ENCODE measurements at regions not wholly inside any gene's neighbourhood (a gene's known extent, or its start where the extent isn't known, plus 50 kb on each side); places are given as distances from the start of the nearest gene placed in this dataset.
A peak's percentile ranks its signal among the peaks of the same experiment; 100 is the strongest.

DNA sequence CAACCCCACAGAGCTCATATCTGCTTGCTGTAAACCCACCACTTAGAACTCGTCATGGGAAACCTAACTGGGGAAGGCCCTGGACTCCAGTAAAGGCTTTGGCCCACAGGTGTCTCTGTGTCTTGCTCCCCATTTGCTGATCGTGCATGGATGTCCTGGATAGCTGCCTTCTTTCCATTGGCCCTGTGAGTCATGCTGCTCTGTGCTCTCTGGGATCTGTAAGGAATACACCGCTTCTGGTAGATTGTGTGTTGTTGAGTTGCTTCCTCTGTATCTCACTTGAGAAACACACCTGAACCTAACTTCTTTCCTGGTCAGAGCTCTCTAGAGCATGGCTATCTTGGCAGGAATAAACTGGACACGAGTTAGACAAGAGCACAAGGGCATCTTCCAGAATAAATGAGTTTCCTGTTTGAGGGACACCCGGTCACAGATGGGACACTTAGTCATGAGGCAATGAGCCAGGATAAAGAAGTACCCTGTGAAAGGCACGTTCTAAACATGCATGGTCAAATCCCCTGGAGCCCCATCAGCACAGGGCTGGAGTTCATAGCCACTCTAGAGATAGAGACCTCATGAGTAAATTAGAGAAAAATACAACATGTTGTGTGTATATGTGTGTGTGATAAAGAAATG lies 99.6 kb upstream of the TMEM170B start:
- H3K4me3 Mint-ChIP-seq (ENCODE audit: unreplicated experiment), result no peak overlapping the region
- peak; percentile 34 for DNase-seq (ENCODE audit: unreplicated experiment)
- no peaks in the 10 kb centered on the region for H3K36me3 Mint-ChIP-seq (ENCODE audit: insufficient read depth, unreplicated experiment)
- no peaks in the 10 kb centered on the region for H3K9me3 Mint-ChIP-seq (ENCODE audit: unreplicated experiment)
- intact Hi-C loops (cut with micrococcal nuclease), result no loop called here
- BruUV-seq (replicated peaks), result no TSS peak
- peaks cover 22% of the 10 kb centered on the region for H3K4me1 Mint-ChIP-seq (ENCODE audit: insufficient read depth, unreplicated experiment)
- CTCF ChIA-PET, result interaction anchor here (2.8 kb wide), 1 partner anchor 58 kb away, joined by 9 read pairs; no protein-coding TSS in a partner anchor
- POLR2A ChIA-PET, result interaction anchor here (1.2 kb wide), 1 partner anchor 345 kb away, joined by 4 read pairs; the partner anchor contains the start of gene SMIM13
- H3K27ac Mint-ChIP-seq (ENCODE audit: low read depth, unreplicated experiment), result no peak overlapping the region
- TF ChIP-seq, protein P1, sequence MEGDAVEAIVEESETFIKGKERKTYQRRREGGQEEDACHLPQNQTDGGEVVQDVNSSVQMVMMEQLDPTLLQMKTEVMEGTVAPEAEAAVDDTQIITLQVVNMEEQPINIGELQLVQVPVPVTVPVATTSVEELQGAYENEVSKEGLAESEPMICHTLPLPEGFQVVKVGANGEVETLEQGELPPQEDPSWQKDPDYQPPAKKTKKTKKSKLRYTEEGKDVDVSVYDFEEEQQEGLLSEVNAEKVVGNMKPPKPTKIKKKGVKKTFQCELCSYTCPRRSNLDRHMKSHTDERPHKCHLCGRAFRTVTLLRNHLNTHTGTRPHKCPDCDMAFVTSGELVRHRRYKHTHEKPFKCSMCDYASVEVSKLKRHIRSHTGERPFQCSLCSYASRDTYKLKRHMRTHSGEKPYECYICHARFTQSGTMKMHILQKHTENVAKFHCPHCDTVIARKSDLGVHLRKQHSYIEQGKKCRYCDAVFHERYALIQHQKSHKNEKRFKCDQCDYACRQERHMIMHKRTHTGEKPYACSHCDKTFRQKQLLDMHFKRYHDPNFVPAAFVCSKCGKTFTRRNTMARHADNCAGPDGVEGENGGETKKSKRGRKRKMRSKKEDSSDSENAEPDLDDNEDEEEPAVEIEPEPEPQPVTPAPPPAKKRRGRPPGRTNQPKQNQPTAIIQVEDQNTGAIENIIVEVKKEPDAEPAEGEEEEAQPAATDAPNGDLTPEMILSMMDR (IDR thresholded peaks at IDR 0.05; ENCODE audit: unreplicated experiment), result no peak
- H3K27me3 Mint-ChIP-seq (ENCODE audit: insufficient read depth, unreplicated experiment), result no peaks in the 10 kb centered on the region

- Mint-ChIP-seq H3K27me3 (ENCODE audit: insufficient read depth, unreplicated experiment) (no peaks in the 10 kb centered on the region), H3K9me3 (ENCODE audit: unreplicated experiment) (no peaks in the 10 kb centered on the region), H3K27ac (ENCODE audit: low read depth, unreplicated experiment) (no peak overlapping the region), H3K4me3 (ENCODE audit: unreplicated experiment) (no peak overlapping the region), H3K4me1 (ENCODE audit: insufficient read depth, unreplicated experiment) (peaks cover 28% of the 10 kb centered on the region), H3K36me3 (ENCODE audit: insufficient read depth, unreplicated experiment) (no peaks in the 10 kb centered on the region)
- DNase-seq (ENCODE audit: unreplicated experiment), result no peak
- TF ChIP-seq, protein P1 (IDR thresholded peaks at IDR 0.05; ENCODE audit: unreplicated experiment), result no peak
- no TSS peak for BruUV-seq (replicated peaks)
- ChIA-PET POLR2A (interaction anchor here (0.6 kb wide), 1 partner anchor 244 kb away, joined by 4 read pairs; no protein-coding TSS in a partner anchor), CTCF (interaction anchor here (0.6 to 2.8 kb wide), 2 partner anchors 38 to 60 kb away, joined by 3 to 9 read pairs; no protein-coding TSS in a partner anchor)
- intact Hi-C loops (cut with micrococcal nuclease), result no loop called here
Measured at GRCh38 chr6:11436508-11437096, 100.9 kb upstream of the TMEM170B start.

DNA sequence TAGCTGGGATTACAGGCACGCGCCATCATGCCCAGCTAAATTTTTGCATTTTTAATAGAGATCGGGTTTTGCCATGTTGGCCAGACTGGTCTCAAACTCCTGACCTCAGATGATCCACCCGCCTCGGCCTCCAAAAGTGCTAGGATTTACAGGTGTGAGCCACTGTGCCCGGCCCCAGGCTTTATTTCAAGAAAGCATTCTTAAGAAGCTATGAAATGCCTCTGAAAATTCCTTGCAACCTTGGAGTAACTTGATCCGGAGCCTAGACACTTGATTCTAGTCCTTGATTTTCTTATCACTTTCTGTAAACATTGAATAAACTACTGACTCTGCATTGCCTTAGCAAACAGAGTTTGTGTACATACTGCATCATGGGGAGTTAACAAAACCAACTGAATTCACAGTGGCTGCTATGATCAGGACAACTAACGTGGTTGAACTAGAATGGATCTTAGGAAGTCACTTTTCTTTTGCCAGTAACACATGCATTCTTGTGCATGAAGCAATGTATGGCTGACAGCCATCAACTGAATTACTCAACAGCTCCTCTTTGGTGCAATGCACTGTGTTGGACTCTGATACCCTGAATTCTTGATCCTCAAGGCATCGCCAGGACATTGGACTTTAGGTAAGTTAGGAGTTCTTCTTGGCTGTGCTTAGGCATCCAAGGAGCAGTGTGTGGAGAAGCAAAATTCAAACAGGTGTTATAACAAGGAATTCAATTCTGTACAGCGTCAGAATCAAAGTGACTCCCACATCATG lies 102.8 kb upstream of the TMEM170B start:
- Mint-ChIP-seq H3K4me1 (ENCODE audit: insufficient read depth, unreplicated experiment) (peaks cover 28% of the 10 kb centered on the region), H3K36me3 (ENCODE audit: insufficient read depth, unreplicated experiment) (no peaks in the 10 kb centered on the region), H3K27me3 (ENCODE audit: insufficient read depth, unreplicated experiment) (no peaks in the 10 kb centered on the region), H3K27ac (ENCODE audit: low read depth, unreplicated experiment) (peak overlapping the region; percentile 33), H3K9me3 (ENCODE audit: unreplicated experiment) (no peaks in the 10 kb centered on the region), H3K4me3 (ENCODE audit: unreplicated experiment) (peak overlapping the region; percentile 29)
- TF ChIP-seq, protein P1 (IDR thresholded peaks at IDR 0.05; ENCODE audit: unreplicated experiment), result no peak
- ChIA-PET POLR2A (interaction anchor here (0.8 kb wide), 1 partner anchor 12 kb away, joined by 5 read pairs; no protein-coding TSS in a partner anchor), CTCF (no interaction called here)
- DNase-seq (ENCODE audit: unreplicated experiment), result peak; percentile 86
- intact Hi-C loops (cut with micrococcal nuclease), result no loop called here
- BruUV-seq (replicated peaks), result no TSS peak

DNA sequence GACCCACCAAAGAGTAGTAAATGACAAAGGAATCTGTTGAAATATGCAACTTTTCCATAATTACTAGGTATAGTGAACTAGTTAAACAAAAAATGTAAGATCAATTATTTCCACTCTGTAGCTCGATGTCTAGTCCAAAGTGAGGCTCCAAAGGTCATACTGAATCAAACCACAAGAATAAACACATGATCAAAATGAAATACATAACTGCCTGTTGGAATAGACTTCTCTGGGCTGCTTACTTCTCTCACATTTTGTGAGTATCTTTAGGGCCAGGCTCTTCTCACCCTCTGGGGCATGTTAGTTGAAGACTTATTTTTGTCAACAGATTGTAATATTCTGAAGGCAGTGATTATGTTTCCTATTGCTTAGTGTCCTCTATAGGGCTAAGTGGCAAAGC lies 103.7 kb upstream of the TMEM170B start:
- intact Hi-C loops (cut with micrococcal nuclease), result no loop called here
- Mint-ChIP-seq H3K4me3 (ENCODE audit: unreplicated experiment) (no peak overlapping the region), H3K36me3 (ENCODE audit: insufficient read depth, unreplicated experiment) (no peaks in the 10 kb centered on the region), H3K27ac (ENCODE audit: low read depth, unreplicated experiment) (no peak overlapping the region), H3K27me3 (ENCODE audit: insufficient read depth, unreplicated experiment) (no peaks in the 10 kb centered on the region), H3K4me1 (ENCODE audit: insufficient read depth, unreplicated experiment) (peaks cover 28% of the 10 kb centered on the region), H3K9me3 (ENCODE audit: unreplicated experiment) (no peaks in the 10 kb centered on the region)
- ChIA-PET POLR2A (interaction anchor here (0.6 to 1.1 kb wide), 3 partner anchors 19 to 221 kb away, joined by 3 to 4 read pairs (median 3); no protein-coding TSS in a partner anchor), CTCF (no interaction called here)
- TF ChIP-seq, protein P1 (IDR thresholded peaks at IDR 0.05; ENCODE audit: unreplicated experiment), result no peak
- no peak for DNase-seq (ENCODE audit: unreplicated experiment)
- no TSS peak for BruUV-seq (replicated peaks)
